ENCODE measurements at regions not wholly inside any gene's neighbourhood (a gene's known extent, or its start where the extent isn't known, plus 50 kb on each side); places are given as distances from the start of the nearest gene placed in this dataset.

DNA sequence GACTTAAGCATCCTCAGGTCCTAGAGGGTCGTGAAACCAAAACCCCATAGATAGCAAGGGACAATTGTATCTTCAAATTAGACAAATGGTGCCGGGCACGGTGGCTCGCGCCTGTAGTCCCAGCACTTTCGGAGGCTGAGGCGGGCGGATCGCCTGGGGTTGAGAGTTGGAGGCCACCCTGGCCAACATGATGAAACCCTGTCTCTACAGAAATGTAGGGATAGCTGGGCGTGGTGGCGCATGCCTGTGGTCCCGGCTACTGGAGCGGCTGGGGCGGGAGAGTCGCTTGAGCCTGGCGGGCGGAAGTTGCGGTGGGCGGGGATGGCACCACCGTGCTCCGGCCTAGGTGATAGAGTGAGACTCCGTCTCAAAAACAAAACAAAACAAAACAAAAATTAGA is 780.6 kb downstream of the BRINP3 start:
- Histone ChIP-seq H2AFZ (ENCODE audit: low read length) (no peak overlapping the region), H3K27ac (ENCODE audit: low read depth, low read length, poor library complexity, severe bottlenecking) (no peak overlapping the region), H3K4me2 (ENCODE audit: low read length) (no peak overlapping the region), H3F3A (ENCODE audit: insufficient read depth, low read length) (no peaks in the 10 kb centered on the region), H3K36me3 (ENCODE audit: insufficient read depth, low read length) (no peaks in the 10 kb centered on the region), H3K79me2 (ENCODE audit: insufficient read depth, low read length) (no peaks in the 10 kb centered on the region), H3K4me1 (ENCODE audit: insufficient read depth, low read length, severe bottlenecking) (no peaks in the 10 kb centered on the region), H3K9me2 (ENCODE audit: low read depth, low read length) (no peaks in the 10 kb centered on the region), H3K27me3 (ENCODE audit: insufficient read depth, low read length) (no peaks in the 10 kb centered on the region), H3K4me3 (ENCODE audit: low read depth, low read length, poor library complexity, severe bottlenecking) (no peak overlapping the region), H4K20me1 (ENCODE audit: insufficient read depth, low read length) (no peaks in the 10 kb centered on the region), H3K9me3 (ENCODE audit: low read length) (no peaks in the 10 kb centered on the region), H3K9ac (ENCODE audit: low read length) (no peak overlapping the region)
- TF ChIP-seq EZH2 (IDR thresholded peaks at IDR 0.05; ENCODE audit: borderline replicate concordance, low read length), result no peak
- TF ChIP-seq, protein P1, sequence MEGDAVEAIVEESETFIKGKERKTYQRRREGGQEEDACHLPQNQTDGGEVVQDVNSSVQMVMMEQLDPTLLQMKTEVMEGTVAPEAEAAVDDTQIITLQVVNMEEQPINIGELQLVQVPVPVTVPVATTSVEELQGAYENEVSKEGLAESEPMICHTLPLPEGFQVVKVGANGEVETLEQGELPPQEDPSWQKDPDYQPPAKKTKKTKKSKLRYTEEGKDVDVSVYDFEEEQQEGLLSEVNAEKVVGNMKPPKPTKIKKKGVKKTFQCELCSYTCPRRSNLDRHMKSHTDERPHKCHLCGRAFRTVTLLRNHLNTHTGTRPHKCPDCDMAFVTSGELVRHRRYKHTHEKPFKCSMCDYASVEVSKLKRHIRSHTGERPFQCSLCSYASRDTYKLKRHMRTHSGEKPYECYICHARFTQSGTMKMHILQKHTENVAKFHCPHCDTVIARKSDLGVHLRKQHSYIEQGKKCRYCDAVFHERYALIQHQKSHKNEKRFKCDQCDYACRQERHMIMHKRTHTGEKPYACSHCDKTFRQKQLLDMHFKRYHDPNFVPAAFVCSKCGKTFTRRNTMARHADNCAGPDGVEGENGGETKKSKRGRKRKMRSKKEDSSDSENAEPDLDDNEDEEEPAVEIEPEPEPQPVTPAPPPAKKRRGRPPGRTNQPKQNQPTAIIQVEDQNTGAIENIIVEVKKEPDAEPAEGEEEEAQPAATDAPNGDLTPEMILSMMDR (IDR thresholded peaks at IDR 0.05; ENCODE audit: low read length), result no peak

DNA sequence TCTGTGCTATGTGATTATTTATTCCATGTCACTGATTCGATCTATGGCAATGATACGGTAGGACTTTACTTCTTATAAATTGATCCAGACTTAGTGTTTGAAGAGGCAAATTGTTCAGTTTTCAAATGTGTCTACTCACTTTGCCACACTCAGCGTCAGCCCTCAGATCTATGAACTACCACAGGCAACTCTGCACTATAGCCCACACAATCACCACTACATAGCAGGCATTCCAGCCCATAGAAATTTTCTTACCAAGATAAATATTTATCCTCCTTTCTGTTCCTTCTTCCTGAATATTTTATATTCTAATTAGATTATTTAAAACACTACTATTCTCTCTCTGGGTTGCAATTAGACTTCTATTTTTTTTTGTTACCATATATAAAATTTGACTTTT is 776.1 kb downstream of the BRINP3 start:
- Histone ChIP-seq H4K20me1 (ENCODE audit: insufficient read depth, low read length) (no peaks in the 10 kb centered on the region), H3K9me2 (ENCODE audit: low read depth, low read length) (no peaks in the 10 kb centered on the region), H3F3A (ENCODE audit: insufficient read depth, low read length) (no peaks in the 10 kb centered on the region), H3K36me3 (ENCODE audit: insufficient read depth, low read length) (no peaks in the 10 kb centered on the region), H3K4me2 (ENCODE audit: low read length) (no peak overlapping the region), H3K27ac (ENCODE audit: low read depth, low read length, poor library complexity, severe bottlenecking) (no peak overlapping the region), H3K27me3 (ENCODE audit: insufficient read depth, low read length) (no peaks in the 10 kb centered on the region), H3K9ac (ENCODE audit: low read length) (no peak overlapping the region), H3K4me1 (ENCODE audit: insufficient read depth, low read length, severe bottlenecking) (no peaks in the 10 kb centered on the region), H3K79me2 (ENCODE audit: insufficient read depth, low read length) (no peaks in the 10 kb centered on the region), H3K4me3 (ENCODE audit: low read depth, low read length, poor library complexity, severe bottlenecking) (no peak overlapping the region), H3K9me3 (ENCODE audit: low read length) (no peaks in the 10 kb centered on the region), H2AFZ (ENCODE audit: low read length) (no peak overlapping the region)
- TF ChIP-seq, protein P1 (IDR thresholded peaks at IDR 0.05; ENCODE audit: low read length), result no peak
- no peak for TF ChIP-seq EZH2 (IDR thresholded peaks at IDR 0.05; ENCODE audit: borderline replicate concordance, low read length)

DNA sequence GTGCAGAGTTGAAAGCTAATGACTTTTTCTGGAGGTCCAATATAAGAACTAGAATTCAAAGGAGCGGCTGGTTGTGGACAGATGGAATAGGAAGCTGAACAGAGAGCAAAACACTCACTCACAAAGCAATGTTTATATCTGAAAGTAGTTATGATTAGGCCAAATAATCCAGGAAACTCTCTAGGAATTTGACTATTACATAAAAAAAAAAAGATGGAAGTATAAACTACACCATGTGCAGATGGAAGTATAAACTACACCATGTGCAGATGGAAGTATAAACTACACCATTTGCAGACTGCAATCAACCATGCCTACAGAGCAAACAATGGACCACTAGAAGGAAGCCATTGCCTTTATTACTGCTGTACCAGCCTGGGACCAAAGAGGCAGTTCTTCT is 771.1 kb downstream of the BRINP3 start:
- Histone ChIP-seq H3K9me3 (ENCODE audit: low read length) (no peaks in the 10 kb centered on the region), H3K9ac (ENCODE audit: low read length) (no peak overlapping the region), H3K4me1 (ENCODE audit: insufficient read depth, low read length, severe bottlenecking) (no peaks in the 10 kb centered on the region), H3K27ac (ENCODE audit: low read depth, low read length, poor library complexity, severe bottlenecking) (no peak overlapping the region), H3K79me2 (ENCODE audit: insufficient read depth, low read length) (no peaks in the 10 kb centered on the region), H4K20me1 (ENCODE audit: insufficient read depth, low read length) (no peaks in the 10 kb centered on the region), H3K36me3 (ENCODE audit: insufficient read depth, low read length) (no peaks in the 10 kb centered on the region), H2AFZ (ENCODE audit: low read length) (no peak overlapping the region), H3K27me3 (ENCODE audit: insufficient read depth, low read length) (no peaks in the 10 kb centered on the region), H3F3A (ENCODE audit: insufficient read depth, low read length) (no peaks in the 10 kb centered on the region), H3K4me2 (ENCODE audit: low read length) (no peak overlapping the region), H3K9me2 (ENCODE audit: low read depth, low read length) (no peaks in the 10 kb centered on the region), H3K4me3 (ENCODE audit: low read depth, low read length, poor library complexity, severe bottlenecking) (no peak overlapping the region)
- no peak for TF ChIP-seq EZH2 (IDR thresholded peaks at IDR 0.05; ENCODE audit: borderline replicate concordance, low read length)
- TF ChIP-seq, protein P1 (IDR thresholded peaks at IDR 0.05; ENCODE audit: low read length), result no peak
